ENCODE measurements at regions not wholly inside any gene's neighbourhood (a gene's known extent, or its start where the extent isn't known, plus 50 kb on each side); places are given as distances from the start of the nearest gene placed in this dataset.

DNA sequence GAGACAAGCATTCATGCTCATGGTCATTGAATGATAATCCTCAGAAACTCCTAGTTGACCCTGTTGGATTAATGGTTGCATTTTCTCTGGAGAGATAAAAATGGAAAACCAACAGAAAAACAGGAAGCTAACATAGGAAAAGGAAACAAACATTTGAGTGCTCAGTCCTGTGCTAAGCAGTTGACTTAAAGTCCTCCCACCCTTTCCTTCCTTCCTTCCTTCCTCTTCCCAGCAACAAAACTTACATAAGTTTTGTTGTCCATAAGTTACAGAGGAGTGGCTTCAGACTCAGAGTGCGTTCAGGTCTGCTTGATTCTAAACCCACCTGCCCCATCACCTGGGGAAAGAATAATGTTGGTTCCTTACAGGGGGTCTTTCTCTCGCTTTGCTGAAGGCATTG, 163.8 kb upstream of the RGMA start:
- POLR2A ChIA-PET, result no interaction called here
- Histone ChIP-seq H3K79me2 (ENCODE audit: insufficient read depth, low read length) (no peaks in the 10 kb centered on the region), H4K20me1 (ENCODE audit: insufficient read depth) (no peaks in the 10 kb centered on the region), H3K4me3 (replicated peaks in 1 of 2; ENCODE audit: low read depth in 1 of 2, low read length in 2 of 2) (no peak overlapping the region), H3K27ac (ENCODE audit: low read depth, low read length) (no peak overlapping the region), H3K9ac (ENCODE audit: low read length) (no peak overlapping the region), H3K4me2 (ENCODE audit: low read length) (no peak overlapping the region), H2AFZ (ENCODE audit: low read depth, low read length, poor library complexity, severe bottlenecking) (no peak overlapping the region), H3K4me1 (ENCODE audit: control insufficient read depth in 1 of 2, insufficient read depth in 2 of 2, low read length in 2 of 2) (no peaks in the 10 kb centered on the region), H3K9me3 (ENCODE audit: control insufficient read depth in 1 of 2, insufficient read depth in 1 of 2, low read depth in 1 of 2, low read length in 2 of 2) (no peaks in the 10 kb centered on the region), H3K9me2 (ENCODE audit: insufficient read depth) (no peaks in the 10 kb centered on the region), H3K36me3 (ENCODE audit: control insufficient read depth in 1 of 2, insufficient read depth in 2 of 2, low read length in 2 of 2) (no peaks in the 10 kb centered on the region), H3K27me3 (ENCODE audit: insufficient read depth, low read length) (no peaks in the 10 kb centered on the region; the same call in 1 of the 2 replicates)
- ATAC-seq, result no peak
- TF ChIP-seq, protein P1, sequence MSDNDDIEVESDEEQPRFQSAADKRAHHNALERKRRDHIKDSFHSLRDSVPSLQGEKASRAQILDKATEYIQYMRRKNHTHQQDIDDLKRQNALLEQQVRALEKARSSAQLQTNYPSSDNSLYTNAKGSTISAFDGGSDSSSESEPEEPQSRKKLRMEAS (IDR thresholded peaks at IDR 0.05), result no peak
- TF ChIP-seq RAD21 (IDR thresholded peaks at IDR 0.05; ENCODE audit: low read depth) (no peak), REST (IDR thresholded peaks at IDR 0.05; ENCODE audit: low read depth) (no peak), ELF1 (IDR thresholded peaks at IDR 0.05; ENCODE audit: borderline replicate concordance, low read depth) (no peak), CBX3 (IDR thresholded peaks at IDR 0.05; ENCODE audit: low read depth) (no peak), SIN3A (IDR thresholded peaks at IDR 0.05; ENCODE audit: low read depth) (no peak), EZH2phosphoT487 (IDR thresholded peaks at IDR 0.05; ENCODE audit: borderline replicate concordance) (no peak)
- CTCF ChIA-PET, result no interaction called here
- no peak for DNase-seq (ENCODE audit: low read depth, low spot score)
- no TSS peak for BruUV-seq (replicated peaks)
- intact Hi-C loops (cut with micrococcal nuclease), result no loop called here
- RAD21 ChIA-PET (ENCODE audit: low non-redundant PET in 1 of 2, low total read pairs in 2 of 2, uncharacterized antibody in 2 of 2, unreplicated experiment in 2 of 2), result no interaction called here

DNA sequence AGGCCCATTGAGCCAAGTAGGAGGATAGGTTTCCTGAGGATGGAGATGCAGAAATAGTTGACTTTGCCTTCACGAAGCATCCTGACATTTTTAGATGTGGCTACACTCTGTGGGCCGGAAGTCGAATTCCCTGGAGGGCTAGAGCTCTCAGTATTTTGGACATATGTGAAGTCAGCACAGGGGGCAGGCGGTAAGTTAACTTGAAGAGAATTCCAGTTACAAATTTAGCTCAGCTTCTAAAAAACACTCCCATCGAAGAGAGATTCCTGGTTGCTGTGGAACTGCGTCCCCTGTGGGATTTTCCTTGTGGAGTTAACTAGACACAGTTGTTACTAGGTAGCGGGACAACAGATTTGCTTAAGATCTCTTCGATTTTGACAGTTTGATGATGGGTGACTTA, 161.9 kb upstream of the RGMA start:
- intact Hi-C loops (cut with micrococcal nuclease), result no loop called here
- Histone ChIP-seq H2AFZ (ENCODE audit: low read depth, low read length, poor library complexity, severe bottlenecking) (no peak overlapping the region), H3K36me3 (ENCODE audit: control insufficient read depth in 1 of 2, insufficient read depth in 2 of 2, low read length in 2 of 2) (no peaks in the 10 kb centered on the region), H4K20me1 (ENCODE audit: insufficient read depth) (no peaks in the 10 kb centered on the region), H3K4me3 (replicated peaks in 1 of 2; ENCODE audit: low read depth in 1 of 2, low read length in 2 of 2) (no peak overlapping the region), H3K4me1 (ENCODE audit: control insufficient read depth in 1 of 2, insufficient read depth in 2 of 2, low read length in 2 of 2) (no peaks in the 10 kb centered on the region), H3K9me2 (ENCODE audit: insufficient read depth) (no peaks in the 10 kb centered on the region), H3K4me2 (ENCODE audit: low read length) (no peak overlapping the region), H3K27me3 (ENCODE audit: insufficient read depth, low read length) (peaks cover 15% of the 10 kb centered on the region), H3K27ac (ENCODE audit: low read depth, low read length) (no peak overlapping the region), H3K79me2 (ENCODE audit: insufficient read depth, low read length) (no peaks in the 10 kb centered on the region), H3K9ac (ENCODE audit: low read length) (no peak overlapping the region), H3K9me3 (ENCODE audit: control insufficient read depth in 1 of 2, insufficient read depth in 1 of 2, low read depth in 1 of 2, low read length in 2 of 2) (no peaks in the 10 kb centered on the region)
- DNase-seq (ENCODE audit: low read depth, low spot score) (no peak), ATAC-seq (no peak)
- TF ChIP-seq ZFX (IDR thresholded peaks at IDR 0.05), result no peak
- no peak for TF ChIP-seq EZH2 (IDR thresholded peaks at IDR 0.05)
- no peak for TF ChIP-seq YY1 (IDR thresholded peaks at IDR 0.05; ENCODE audit: extremely low read depth, insufficient replicate concordance, low read depth, low read length)
- no peak for TF ChIP-seq ZNF274 (IDR thresholded peaks at IDR 0.05; ENCODE audit: low read depth, low read length)
- no peak for TF ChIP-seq ELF1 (IDR thresholded peaks at IDR 0.05; ENCODE audit: borderline replicate concordance, low read depth)
- ChIA-PET POLR2A (no interaction called here), RAD21 (ENCODE audit: low non-redundant PET in 1 of 2, low total read pairs in 2 of 2, uncharacterized antibody in 2 of 2, unreplicated experiment in 2 of 2) (no interaction called here), CTCF (no interaction called here)
- no TSS peak for BruUV-seq (replicated peaks)
